SU-DHL-6 (cell line): ENCODE measurements at regions not wholly inside any gene's neighbourhood (a gene's known extent, or its start where the extent isn't known, plus 50 kb on each side); places are given as distances from the start of the nearest gene placed in this dataset.

ENCODE experiments used
- EZH2phosphoT487 ChIP-seq: fragments of 200-600 bp; sonication (generic), shearing (Covaris generic); conservative IDR thresholded peaks from 2 replicates; pipeline ENCODE4 v1.6.1; 2018; ENCODE audit warnings: mild to moderate bottlenecking, antibody characterized with exemption, low read length, moderate library complexity, mixed read lengths
- TF ChIP-seq, protein P1 (sequence below): fragments of 200-600 bp; sonication (generic); IDR thresholded peaks from one replicate; pipeline ENCODE4 v1.5.1; 2017; ENCODE audit warnings: antibody characterized with exemption, mild to moderate bottlenecking, low read length, moderate library complexity; ENCODE audit not compliant: insufficient read depth, poor library complexity, severe bottlenecking

DNA sequence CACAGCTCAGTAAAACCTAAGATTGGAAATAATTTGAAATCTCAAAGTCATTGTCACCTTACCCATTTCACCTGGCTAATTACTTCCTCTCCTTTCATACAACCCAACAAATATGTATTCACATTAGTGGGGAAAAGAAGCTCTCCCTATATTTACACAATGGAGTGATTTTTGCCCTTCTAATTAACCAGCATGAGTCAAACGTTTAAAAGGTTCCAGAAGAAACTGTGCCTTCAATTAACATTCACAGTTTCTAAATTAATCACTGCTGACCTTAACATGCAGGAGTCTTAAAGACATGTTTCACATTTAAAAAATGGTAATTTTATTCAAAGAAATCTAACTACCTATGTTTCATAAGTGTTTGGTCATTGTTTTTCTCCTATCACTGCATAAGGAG lies 254.6 kb downstream of the CBLL2 start:
- TF ChIP-seq, protein P1, sequence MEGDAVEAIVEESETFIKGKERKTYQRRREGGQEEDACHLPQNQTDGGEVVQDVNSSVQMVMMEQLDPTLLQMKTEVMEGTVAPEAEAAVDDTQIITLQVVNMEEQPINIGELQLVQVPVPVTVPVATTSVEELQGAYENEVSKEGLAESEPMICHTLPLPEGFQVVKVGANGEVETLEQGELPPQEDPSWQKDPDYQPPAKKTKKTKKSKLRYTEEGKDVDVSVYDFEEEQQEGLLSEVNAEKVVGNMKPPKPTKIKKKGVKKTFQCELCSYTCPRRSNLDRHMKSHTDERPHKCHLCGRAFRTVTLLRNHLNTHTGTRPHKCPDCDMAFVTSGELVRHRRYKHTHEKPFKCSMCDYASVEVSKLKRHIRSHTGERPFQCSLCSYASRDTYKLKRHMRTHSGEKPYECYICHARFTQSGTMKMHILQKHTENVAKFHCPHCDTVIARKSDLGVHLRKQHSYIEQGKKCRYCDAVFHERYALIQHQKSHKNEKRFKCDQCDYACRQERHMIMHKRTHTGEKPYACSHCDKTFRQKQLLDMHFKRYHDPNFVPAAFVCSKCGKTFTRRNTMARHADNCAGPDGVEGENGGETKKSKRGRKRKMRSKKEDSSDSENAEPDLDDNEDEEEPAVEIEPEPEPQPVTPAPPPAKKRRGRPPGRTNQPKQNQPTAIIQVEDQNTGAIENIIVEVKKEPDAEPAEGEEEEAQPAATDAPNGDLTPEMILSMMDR, result no peak
- no peak for TF ChIP-seq EZH2phosphoT487
